ENCODE measurements at regions not wholly inside any gene's neighbourhood (a gene's known extent, or its start where the extent isn't known, plus 50 kb on each side); places are given as distances from the start of the nearest gene placed in this dataset.
A peak's percentile ranks its signal among the peaks of the same experiment; 100 is the strongest.

DNA sequence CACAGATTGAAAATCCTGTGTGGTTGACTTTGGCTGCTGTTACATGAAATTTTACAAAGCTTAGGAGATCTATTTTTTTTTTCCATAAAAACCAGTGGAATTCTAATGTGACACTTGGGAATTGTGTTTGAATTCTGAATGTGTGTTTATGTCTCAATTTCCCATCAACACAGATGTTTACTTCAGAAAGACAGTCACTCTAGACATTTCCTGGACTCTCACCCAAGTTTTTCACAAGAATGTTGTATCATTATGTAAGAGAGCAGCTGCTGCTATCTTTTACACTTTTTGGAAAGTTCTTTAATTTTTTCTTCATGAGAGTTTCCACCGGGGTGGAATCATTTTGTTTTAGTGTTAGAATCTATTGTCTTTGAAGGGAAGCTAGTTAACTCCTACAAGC is 210.1 kb downstream of the GIPC2 start:
- TF ChIP-seq CTCF (IDR thresholded peaks at IDR 0.05; ENCODE audit: extremely low read depth, low read depth, low read length), result no peak
- Histone ChIP-seq H3K9me3 (ENCODE audit: low read depth, low read length) (no peaks in the 10 kb centered on the region), H3K27me3 (ENCODE audit: insufficient read depth, low read length) (no peaks in the 10 kb centered on the region), H3K27ac (ENCODE audit: low read depth, low read length) (peak overlapping the region; percentile 24), H3K4me2 (ENCODE audit: insufficient read depth, low read length) (no peak overlapping the region), H2AFZ (ENCODE audit: low read length) (no peak overlapping the region), H3K79me2 (ENCODE audit: insufficient read depth, low read length) (no peaks in the 10 kb centered on the region), H3K4me1 (ENCODE audit: insufficient read depth, low read length) (peaks cover 33% of the 10 kb centered on the region), H3K4me3 (ENCODE audit: insufficient read depth, low read length) (no peak overlapping the region), H3K36me3 (ENCODE audit: insufficient read depth, low read length) (no peaks in the 10 kb centered on the region), H4K20me1 (ENCODE audit: insufficient read depth, low read length) (no peaks in the 10 kb centered on the region)
- no peak for DNase-seq (ENCODE audit: insufficient read length, low spot score, missing footprints)

DNA sequence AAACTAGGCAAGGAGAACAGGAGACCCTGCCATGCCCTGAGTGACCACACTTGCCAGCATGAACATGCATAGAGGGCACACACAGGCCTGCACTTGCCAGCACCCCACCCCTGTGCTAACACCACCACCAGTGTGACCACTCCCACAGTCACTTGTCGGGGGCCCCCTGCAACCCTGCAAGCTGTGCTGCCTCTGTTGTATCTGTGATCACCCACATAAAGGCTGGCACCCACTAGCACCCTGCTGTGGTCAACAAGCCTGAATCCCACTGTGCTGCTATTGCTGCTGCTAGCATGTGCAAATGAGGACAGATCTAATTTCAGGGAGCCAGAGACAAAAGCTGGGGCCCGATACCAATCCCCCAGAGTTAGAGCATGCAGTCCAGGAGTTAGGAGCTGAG is 217.7 kb downstream of the GIPC2 start:
- Histone ChIP-seq H3K4me3 (ENCODE audit: insufficient read depth, low read length) (no peak overlapping the region), H2AFZ (ENCODE audit: low read length) (no peak overlapping the region), H3K4me1 (ENCODE audit: insufficient read depth, low read length) (no peaks in the 10 kb centered on the region), H3K27ac (ENCODE audit: low read depth, low read length) (no peak overlapping the region), H3K9me3 (ENCODE audit: low read depth, low read length) (no peaks in the 10 kb centered on the region), H3K36me3 (ENCODE audit: insufficient read depth, low read length) (no peaks in the 10 kb centered on the region), H4K20me1 (ENCODE audit: insufficient read depth, low read length) (no peaks in the 10 kb centered on the region), H3K79me2 (ENCODE audit: insufficient read depth, low read length) (no peaks in the 10 kb centered on the region), H3K27me3 (ENCODE audit: insufficient read depth, low read length) (no peaks in the 10 kb centered on the region), H3K4me2 (ENCODE audit: insufficient read depth, low read length) (no peak overlapping the region)
- TF ChIP-seq CTCF (IDR thresholded peaks at IDR 0.05; ENCODE audit: extremely low read depth, low read depth, low read length), result no peak
- no peak for DNase-seq (ENCODE audit: insufficient read length, low spot score, missing footprints)

GRCh38 chr1:78263946-78264345 is 218.2 kb downstream of the GIPC2 start:
- Histone ChIP-seq H3K4me2 (ENCODE audit: insufficient read depth, low read length) (no peak overlapping the region), H3K9me3 (ENCODE audit: low read depth, low read length) (no peaks in the 10 kb centered on the region), H2AFZ (ENCODE audit: low read length) (no peak overlapping the region), H3K36me3 (ENCODE audit: insufficient read depth, low read length) (no peaks in the 10 kb centered on the region), H3K27ac (ENCODE audit: low read depth, low read length) (no peak overlapping the region), H3K4me1 (ENCODE audit: insufficient read depth, low read length) (no peaks in the 10 kb centered on the region), H4K20me1 (ENCODE audit: insufficient read depth, low read length) (no peaks in the 10 kb centered on the region), H3K27me3 (ENCODE audit: insufficient read depth, low read length) (no peaks in the 10 kb centered on the region), H3K79me2 (ENCODE audit: insufficient read depth, low read length) (no peaks in the 10 kb centered on the region), H3K4me3 (ENCODE audit: insufficient read depth, low read length) (no peak overlapping the region)
- no peak for DNase-seq (ENCODE audit: insufficient read length, low spot score, missing footprints)
- TF ChIP-seq CTCF (IDR thresholded peaks at IDR 0.05; ENCODE audit: extremely low read depth, low read depth, low read length), result no peak

GRCh38 chr1:78267513-78268218 is 221.9 kb downstream of the GIPC2 start:
- Histone ChIP-seq H3K79me2 (ENCODE audit: insufficient read depth, low read length) (no peaks in the 10 kb centered on the region), H3K4me2 (ENCODE audit: insufficient read depth, low read length) (no peak overlapping the region), H2AFZ (ENCODE audit: low read length) (no peak overlapping the region), H3K9me3 (ENCODE audit: low read depth, low read length) (no peaks in the 10 kb centered on the region), H3K27ac (ENCODE audit: low read depth, low read length) (no peak overlapping the region), H3K27me3 (ENCODE audit: insufficient read depth, low read length) (no peaks in the 10 kb centered on the region), H4K20me1 (ENCODE audit: insufficient read depth, low read length) (no peaks in the 10 kb centered on the region), H3K4me3 (ENCODE audit: insufficient read depth, low read length) (no peak overlapping the region), H3K4me1 (ENCODE audit: insufficient read depth, low read length) (no peaks in the 10 kb centered on the region), H3K36me3 (ENCODE audit: insufficient read depth, low read length) (no peaks in the 10 kb centered on the region)
- TF ChIP-seq CTCF (IDR thresholded peaks at IDR 0.05; ENCODE audit: extremely low read depth, low read depth, low read length), result no peak
- DNase-seq (ENCODE audit: insufficient read length, low spot score, missing footprints), result no peak

All from osteoblast (primary cell).